GM18498 (cell line): ENCODE measurements at regions not wholly inside any gene's neighbourhood (a gene's known extent, or its start where the extent isn't known, plus 50 kb on each side); places are given as distances from the start of the nearest gene placed in this dataset.

ENCODE experiments used
- ATAC-seq: cut with Tn5 transposase; IDR thresholded peaks from one replicate; pipeline ENCODE4 v1.9.1; 2021; ENCODE audit warnings: mild to moderate bottlenecking, moderate library complexity; ENCODE audit not compliant: unreplicated experiment

DNA sequence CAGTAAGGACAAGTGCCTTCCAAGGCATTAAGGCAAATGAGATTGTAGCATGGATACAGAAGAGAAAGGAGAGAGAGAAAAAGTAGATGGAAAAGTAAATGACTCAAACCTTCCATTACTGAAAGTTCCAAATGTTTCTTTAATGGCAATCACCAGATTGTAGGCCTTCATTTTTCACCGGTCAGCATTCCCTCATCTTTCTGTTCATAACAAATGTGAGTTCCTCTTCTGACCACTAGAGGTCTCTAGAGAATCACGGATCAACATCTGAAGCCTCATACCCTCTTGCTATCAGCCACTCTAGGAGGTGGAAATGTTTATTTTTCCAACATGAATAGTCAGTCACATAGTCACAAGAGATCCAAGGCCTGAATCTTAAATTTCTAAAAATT is 73.6 kb upstream of the RPS23 start:
- ATAC-seq = peak; percentile 88

DNA sequence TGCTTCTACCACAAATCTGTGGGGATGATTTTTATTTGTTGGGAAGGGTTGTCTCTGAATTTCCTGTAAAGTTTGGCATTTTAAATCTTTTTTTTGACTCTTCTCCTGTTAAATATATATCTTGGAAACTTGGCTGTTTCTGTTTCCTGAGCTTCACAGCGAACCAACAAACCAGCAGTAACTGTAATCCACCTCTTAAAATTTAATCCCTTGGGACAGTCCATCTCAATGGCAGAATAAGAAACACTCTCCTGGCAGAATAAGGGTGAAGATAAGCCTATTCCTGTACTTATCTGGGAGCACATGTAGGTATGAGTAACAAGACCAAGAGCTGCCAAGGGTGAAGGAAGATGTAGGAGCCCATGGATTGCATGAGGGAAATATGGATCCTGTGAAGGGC is 73.1 kb upstream of the RPS23 start:
- no peak for ATAC-seq

DNA sequence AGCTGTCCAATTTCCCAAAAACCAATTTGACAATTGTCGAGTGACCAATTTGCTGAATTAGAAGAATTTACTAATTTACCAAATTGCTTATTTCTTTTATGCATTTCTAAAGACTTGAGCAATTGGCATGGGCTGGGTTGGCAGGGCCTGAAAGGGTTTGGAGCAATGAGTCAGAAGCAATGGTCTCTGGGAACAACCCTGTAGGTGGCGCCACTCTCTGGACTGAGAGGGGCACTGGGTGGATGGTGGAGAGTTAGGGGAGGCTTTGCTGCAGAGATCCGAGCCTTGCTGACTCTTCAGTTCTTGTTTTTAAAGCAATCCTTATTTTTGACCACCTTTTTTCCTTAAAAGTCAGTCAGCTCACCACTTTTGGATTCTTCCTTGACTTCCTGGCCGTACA is 71.5 kb upstream of the RPS23 start:
- no peak for ATAC-seq

DNA sequence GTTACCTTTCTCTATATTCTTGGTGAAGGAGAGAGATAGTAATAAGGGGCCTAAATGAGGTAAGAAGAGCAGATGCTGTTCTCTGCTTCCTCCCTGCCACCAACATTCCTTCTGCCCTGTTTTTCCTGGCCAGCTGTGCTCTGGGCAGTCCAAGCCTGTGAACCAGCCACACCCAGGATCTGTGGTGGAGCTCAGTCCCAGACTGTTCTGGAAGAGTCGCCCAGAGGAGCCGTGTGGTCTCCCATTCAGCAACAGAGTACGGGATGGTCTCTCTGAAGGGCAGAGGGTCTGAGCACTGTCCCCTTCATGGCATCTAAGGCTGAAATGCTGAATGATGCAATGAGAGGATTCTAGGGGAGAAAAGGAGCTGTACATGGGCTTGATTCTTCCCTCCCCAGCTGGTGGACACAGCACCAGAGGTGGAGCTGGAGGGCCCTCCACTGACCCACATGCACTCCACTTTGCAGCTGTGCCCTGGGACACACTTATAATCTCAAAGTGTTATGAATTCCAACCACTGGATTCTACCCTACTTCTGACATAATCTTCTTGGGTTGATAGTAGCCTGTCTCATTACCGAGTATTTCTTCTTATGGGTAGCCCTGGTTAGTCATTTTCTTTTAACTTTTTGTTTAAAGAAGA is 70.8 kb upstream of the RPS23 start:
- no peak for ATAC-seq

DNA sequence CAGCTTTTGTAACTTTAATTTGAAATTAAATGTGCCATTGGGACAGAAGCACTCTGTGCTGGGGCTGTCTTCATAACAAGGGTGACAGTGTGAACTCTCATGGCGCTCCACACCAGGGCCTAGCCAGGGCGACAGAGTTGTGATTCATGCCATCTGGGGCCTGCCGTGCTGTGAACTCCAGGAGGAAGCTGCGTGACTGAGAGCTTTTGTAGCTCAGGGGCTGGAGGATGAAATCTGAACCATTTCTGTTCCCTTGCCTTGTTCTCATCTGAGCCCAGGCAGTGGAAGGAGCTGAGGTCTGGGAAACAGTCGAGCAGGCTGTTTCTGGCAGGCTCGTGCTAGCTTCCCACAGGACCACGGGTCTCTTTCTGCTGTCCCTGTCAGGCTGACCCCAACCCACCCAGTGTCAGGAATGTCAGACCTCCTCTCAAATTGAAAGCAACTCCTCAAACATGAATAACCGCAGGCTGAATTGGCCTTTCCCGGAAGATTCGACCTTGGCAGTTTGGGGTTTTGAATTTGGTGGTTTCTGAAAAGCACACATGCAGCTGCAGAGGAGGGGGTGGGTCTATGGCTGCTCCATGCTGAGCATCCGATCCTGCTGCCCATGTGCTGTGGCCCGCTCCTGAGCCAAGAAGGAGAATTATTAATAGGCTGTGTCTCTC is 69.2 kb upstream of the RPS23 start:
- no peak for ATAC-seq

DNA sequence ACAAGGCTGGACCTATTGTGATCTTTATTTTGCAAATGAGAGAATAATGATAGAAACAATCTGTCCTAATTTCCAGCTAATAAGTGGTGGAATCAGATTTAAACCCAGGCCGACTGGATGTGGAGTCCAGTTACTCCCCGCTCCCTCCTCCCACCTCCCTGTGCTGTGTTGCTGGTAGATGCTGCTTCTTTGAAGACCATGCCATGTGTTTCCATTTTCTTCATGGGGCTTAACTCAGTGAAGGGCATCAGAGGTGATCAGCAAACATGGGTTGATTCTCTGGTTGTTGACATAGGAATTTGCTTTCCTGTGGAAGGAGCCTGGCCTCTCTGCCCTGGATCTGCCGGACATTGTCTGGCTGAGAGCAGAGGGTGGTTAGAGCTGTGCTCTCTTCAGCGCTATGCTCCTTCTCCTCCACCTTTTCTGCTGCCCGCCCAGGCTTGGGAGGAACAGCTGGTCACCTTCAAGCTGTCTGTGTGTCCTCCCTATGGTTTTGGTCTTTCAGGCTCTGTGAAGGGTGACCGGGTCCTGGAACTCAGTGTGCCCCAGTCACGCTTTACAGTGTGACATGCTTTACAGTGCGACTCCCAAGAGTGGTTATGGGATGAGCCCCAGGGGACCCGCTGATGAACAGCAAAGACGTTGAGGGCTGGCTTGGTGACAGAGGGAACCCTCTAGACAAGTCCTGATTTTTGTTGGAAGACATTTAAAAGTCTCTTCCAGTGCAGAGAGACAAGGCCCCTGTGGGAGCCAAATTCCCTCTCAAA is 68.4 kb upstream of the RPS23 start:
- ATAC-seq = no peak

DNA sequence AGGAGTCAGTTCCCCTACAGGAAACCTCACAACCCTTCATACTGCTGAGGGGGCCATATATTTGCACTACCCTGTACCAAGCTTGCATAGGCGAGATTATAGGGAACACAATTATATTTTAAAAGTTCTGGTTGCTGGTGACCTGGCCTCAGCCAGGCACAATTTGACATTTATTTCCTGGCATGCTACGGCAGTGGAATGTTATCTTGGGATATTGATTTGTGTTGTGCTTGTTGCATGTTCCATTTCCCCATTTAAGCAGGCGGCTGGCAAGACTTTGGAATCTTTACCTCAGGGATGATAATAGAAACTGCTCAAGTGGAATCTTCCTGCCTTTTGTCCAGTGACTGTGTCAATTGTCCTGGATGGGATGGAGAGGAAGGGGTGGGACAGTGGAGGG is 67.0 kb upstream of the RPS23 start:
- no peak for ATAC-seq

DNA sequence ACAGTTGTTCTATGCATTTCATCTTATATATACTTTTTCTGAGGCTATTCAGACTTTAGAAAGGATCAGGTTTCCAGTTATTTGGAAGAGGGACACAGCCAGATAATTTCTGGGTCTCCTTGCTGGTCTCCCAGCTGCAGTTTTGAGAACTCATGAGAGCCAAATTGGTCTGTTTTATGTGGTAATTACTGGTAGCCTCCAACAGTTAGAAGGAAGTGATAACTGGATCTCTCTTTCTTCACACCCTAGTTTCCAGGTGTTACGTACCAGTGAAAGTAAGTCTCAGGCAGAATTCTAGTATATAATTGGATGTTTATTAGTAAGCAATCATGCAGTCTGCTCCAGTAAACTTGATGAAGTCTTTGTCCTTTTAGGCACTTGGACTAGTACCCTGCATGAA is 63.2 kb upstream of the RPS23 start:
- no peak for ATAC-seq

DNA sequence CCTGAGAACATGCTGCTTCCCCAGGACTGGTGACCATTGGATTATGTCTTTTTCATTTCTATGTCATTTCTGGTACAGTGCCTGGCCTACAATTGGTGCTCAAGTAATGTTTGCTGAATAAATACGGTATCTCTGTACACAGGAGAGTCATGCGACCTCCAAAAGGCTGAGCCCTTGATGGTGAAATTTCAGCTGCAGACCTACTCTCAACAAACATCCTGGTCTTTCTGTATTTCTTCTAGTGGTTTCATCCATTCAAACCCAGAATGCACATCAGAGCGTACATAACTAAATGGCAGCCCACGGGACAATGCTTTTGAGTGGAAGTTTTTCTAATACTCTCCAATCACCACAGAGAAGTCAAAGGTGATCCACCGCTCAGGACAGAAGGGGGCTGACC is 62.6 kb upstream of the RPS23 start:
- no peak for ATAC-seq

DNA sequence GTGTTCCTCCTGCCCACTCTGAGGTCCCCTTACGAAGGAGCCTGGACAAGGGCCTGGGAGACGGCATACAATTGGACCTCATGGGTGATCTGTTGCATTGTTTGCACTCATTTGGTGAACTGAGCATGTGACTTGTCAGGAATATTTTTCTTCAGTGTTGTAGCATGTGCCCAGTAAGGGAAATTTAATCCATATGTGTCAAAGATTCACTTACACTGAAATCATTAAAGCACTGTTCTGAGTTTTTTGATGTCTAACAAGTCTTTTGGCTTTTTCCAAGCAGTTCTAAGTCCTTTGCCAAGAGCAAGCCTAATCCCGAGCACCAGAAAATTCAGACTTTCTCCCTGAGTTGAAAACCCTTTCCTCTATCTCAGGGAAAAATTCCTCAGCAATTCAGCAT is 61.6 kb upstream of the RPS23 start:
- no peak for ATAC-seq

DNA sequence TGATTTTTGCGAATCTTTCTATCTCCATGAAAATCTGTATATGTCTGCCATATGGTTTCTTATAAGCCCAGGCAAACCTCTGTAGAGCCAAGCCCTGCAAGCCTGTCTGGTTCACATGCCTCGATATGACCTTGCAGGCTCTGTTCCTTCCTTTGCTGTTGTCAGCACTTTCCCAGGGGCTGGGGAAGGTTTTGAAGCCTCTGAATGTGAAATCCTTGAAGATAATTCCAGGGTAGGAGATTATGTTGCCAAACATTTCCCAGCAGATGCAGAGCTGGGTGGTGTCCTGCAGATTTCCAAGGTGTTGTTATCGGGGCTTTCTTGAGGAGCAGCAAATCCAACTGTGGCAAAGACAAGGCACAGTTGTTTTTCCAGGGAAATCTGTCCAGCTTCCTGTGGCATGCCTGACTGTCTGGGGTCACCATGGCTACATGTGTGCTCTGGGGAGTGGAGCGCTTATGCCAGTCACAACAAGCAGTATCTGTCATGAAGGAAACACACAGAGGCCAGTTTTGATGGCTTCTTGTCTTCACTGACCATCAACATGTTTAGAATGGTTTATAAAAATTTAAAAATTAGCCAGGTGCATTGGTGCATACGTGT is 60.7 kb upstream of the RPS23 start:
- ATAC-seq = no peak

DNA sequence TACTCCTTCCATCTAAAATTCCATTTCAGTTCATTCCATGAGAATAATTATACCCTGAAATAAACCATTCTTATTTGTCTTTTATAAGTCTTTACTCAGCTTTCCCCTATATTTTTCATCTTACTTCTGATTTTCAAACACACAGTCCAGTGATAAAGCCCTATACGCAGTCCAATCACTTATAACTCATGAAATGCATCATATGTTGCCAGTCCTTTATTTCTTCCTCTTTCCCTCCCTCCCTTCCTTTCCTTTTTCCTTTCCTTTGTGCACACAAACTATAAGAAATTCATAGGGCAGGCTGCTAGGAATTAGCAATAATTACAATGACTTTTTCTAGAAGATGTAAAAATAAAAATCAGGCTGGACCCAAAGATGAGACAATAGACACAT is 58.8 kb upstream of the RPS23 start:
- ATAC-seq = no peak

DNA sequence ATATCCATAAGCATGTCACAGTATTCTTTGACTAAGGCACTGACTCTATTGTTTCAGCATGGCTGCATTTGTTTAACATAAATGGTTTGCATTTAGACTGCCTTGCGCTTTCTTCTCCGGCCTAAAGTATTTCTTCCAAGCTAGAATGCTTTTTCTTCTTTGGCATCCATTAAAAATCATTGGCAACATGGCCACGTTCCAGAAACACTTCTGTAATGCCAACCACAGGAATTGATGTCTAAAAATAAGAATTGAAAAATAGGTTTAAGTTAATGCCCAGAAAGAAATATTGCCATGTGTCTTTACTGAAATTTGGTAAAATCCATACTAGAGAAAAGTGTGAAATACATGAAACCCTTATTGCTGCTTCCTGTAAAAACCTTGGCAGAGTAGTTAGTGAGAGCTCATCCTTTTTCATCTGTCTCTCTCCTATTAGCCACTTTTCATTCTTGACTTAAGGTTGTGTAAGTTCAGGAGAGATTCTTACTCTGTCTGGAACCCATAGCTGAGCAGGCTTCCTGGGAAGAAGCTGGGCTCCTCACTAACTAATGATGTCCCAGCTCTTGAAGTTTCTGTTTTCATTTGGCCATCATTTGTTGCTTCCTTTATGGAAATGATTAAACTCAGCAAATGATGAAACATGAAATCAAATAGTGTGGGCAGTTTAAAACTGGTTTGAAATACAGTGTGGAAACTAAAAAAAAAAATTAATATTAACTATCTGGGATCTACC is 58.2 kb upstream of the RPS23 start:
- ATAC-seq = no peak

DNA sequence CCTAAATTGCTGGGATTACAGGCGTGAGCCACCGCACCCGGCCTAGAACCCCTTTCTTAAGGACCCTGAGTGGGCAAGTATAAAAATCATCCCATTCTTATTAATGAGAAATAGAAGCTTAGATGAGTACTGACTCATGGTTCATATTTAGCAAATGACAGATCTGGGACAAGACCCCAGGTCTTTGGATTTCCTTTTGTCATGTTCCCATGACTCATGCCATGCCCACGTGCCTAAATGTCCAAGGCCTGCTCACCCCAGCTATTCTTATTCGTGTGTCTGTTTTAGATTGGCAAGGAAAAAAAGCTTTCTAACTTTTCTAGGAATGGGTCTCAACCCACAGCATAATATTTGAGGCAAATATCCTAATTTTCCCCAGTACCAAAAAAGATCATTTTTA is 57.7 kb upstream of the RPS23 start:
- no peak for ATAC-seq

DNA sequence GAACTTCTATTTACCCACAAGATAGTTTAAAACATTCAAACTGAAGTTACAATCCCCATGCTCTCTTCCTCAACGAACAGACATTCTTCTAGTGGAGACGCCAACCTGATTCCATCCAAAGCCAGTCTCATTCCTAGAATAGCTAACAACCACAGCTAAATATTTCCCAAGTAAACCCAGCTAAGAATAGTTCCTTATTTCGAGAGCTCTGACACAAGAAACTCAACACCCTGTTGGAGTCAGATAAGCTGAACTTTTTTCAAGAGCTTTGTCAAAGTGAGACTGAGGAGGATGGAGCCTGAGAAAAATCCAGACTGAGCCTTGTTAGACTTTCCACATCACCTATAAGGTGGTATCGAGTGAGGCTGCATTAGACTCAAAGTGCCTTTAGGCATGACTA is 56.7 kb upstream of the RPS23 start:
- ATAC-seq = no peak

DNA sequence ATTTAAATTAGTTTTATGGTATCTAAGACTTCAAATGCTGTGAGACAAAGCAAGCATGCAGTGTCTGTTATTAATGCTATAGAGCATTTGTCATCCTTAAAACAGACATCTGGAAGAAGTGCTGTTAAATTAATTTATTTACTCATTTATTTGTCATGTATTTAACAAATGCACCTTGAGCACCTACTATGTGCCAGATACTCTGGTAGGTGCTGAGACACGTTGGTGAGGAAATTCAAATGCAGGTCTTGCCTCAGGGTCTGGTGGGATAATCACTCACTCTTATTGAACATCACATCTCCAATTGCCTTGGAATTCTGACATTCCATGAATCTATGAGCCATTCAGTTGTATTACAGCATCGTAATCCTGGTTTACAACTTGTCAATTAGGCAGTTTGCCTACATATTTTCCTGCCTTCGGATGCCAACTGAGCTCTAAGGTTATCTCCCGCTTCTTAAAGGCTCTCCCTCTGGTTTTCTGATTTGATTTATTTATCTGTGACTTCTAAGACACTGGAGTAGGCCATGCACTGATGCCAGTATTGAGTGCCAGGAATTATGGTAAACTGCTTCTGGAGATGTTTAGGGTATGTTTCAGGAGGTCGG is 56.0 kb upstream of the RPS23 start:
- ATAC-seq = no peak

DNA sequence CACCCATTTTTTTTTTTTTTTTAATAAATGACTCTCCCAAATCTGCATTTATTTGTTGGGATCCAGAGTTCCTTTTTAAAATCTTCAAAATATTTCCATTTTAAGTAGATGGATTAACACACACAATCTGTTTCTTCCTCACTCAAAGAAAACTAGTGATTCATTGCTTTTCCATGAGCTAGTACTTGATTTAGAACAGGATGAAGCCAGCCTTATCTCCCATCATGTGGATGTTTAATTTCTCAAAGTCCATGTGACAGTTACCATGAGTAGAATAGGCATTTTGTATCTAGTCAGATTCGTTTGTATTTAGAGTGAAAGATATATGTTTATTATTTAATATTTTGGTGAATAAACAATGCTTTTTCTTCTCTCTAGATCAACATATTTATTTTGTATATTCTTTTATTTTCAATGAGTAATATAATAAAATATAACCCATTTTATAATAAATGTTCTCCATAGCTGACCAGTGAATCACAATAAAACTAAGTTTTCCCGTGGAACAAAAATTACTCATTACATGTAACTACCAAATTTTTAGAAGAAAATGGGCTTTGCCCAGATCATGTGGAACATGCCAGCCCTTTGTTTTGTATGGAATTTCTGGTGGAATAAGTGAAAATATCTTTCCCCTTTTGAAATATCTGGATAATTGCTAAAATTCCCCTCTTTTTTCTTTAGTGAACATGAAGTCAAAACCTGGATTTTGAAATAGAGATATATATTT is 54.9 kb upstream of the RPS23 start:
- ATAC-seq = no peak

DNA sequence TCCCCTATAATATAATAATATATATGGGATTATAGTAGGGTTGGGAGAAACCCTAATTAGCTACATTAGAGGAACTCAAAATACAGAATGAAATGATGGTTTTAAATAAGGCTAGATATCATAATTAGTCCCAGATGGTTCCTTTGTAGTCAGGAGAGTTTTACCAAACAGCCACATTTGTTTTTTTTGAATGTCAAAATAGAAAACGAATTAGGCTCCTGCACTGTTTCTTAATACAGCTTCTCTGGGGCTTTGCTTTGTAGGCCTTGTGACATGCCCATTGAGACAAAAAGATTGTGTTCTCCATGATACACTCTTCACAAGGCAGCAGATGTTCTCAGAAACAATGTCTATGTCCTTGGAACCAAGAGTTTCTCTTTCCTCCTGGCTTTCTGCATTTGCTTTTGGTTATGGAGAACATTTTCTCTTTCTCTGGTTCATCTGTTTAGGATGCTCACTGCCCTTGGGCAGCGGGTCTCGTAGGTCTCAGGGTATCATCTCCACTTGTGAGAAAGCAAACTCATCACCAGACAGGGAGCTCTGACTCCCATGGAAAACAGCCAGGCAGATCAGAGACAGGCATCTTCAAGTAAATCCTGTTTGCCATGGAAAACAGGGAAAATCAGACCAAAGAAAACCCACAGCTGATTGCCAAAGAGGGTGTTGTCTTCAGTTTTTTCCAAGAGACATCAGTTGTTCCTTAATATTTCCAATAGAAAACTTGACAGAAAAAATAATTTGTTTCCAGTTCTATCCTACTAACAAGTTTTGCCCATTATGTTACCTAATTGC is 54.1 kb upstream of the RPS23 start:
- no peak for ATAC-seq

DNA sequence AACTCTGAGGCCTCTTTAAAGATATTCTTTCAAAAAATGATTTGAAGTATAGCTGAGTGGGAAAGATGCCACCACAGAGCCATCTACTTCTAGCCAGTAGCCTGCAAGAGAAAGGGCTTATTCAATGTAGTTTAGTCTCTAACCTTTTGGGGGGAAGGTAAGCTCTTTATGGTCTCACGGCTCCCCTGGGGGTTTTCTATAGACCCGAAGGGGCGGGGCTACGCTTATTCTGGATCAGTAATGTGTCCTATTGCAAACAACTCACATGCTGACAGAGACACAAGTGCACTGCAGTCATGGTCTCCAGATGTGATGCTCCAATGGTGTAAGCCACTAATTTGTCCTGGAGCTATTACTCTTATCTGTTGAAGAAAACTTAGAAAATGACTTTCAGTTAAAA is 53.4 kb upstream of the RPS23 start:
- ATAC-seq = no peak
